Hepatocyte (in vitro differentiated cells): ENCODE measurements at regions not wholly inside any gene's neighbourhood (a gene's known extent, or its start where the extent isn't known, plus 50 kb on each side); places are given as distances from the start of the nearest gene placed in this dataset.

Experiments
- CTCF ChIP-seq: fragments of 200-600 bp; sonication (generic); IDR thresholded peaks from 2 replicates; pipeline ENCODE4 v1.5.1; 2016; ENCODE audit warnings: antibody characterized with exemption, mild to moderate bottlenecking; ENCODE audit not compliant: poor library complexity
- EZH2 ChIP-seq: fragments of 200-600 bp; sonication (generic); IDR thresholded peaks from 2 replicates; pipeline ENCODE4 v1.6.1; 2016; ENCODE audit warnings: antibody characterized with exemption, mild to moderate bottlenecking, borderline replicate concordance

- no peak for TF ChIP-seq CTCF
- no peak for TF ChIP-seq EZH2
Measured at GRCh38 chr4:77293426-77293825, 136.4 kb downstream of the CCNG2 start.
